Mesothelial cell of epicardium (in vitro differentiated cells): ENCODE measurements at regions not wholly inside any gene's neighbourhood (a gene's known extent, or its start where the extent isn't known, plus 50 kb on each side); places are given as distances from the start of the nearest gene placed in this dataset.

ENCODE experiments used
- DNase-seq, 2 experiments: peaks; one replicate each; pipeline ENCODE4 v3.0.0; 2021; ENCODE audit warnings: low spot score in 2 of 2; ENCODE audit not compliant: unreplicated experiment in 2 of 2
- H3K27ac Mint-ChIP-seq: 2 replicates; pipeline ENCODE4 v1.8.0; 2021; ENCODE audit warnings: mixed read lengths
- H3K27me3 Mint-ChIP-seq: 2 replicates; pipeline ENCODE4 v1.8.0; 2021; ENCODE audit warnings: low read depth, mixed read lengths
- H3K36me3 Mint-ChIP-seq: 2 replicates; pipeline ENCODE4 v1.8.0; 2021; ENCODE audit warnings: mixed read lengths
- H3K4me1 Mint-ChIP-seq: 2 replicates; pipeline ENCODE4 v1.8.0; 2021; ENCODE audit warnings: mixed read lengths
- H3K4me3 Mint-ChIP-seq: 2 replicates; pipeline ENCODE4 v1.8.0; 2021; ENCODE audit warnings: mild to moderate bottlenecking, moderate library complexity, mixed read lengths
- H3K9me3 Mint-ChIP-seq: 2 replicates; pipeline ENCODE4 v1.8.0; 2021; ENCODE audit warnings: mixed read lengths
- TF ChIP-seq, protein P1 (sequence below): fragments of 200-600 bp; sonication (generic); IDR thresholded peaks from one replicate; pipeline ENCODE4 v1.5.0; 2021; ENCODE audit warnings: antibody characterized with exemption; ENCODE audit not compliant: unreplicated experiment

DNA sequence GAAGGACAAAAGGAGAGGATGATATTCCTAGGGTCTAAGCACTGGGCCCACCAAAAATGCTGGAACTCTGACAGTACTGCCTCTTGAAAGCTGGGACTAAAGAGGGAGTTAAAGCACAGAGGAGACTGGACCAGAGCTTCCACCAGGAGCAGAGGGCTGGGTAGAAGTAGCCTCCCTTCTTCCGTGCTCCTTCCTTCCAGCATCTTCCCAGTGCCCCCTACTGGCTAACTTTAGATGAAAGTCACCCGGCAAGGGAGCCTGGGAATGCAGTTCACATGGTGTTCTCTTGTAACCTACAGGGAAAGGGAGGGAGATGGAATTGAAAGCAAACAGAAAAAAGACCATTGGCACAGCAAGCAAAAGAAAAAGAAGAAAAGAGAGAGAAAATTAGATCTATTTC is 106.1 kb upstream of the COL8A1 start:
- Mint-ChIP-seq H3K27me3 (no peaks in the 10 kb centered on the region), H3K27ac (no peak overlapping the region), H3K4me1 (peaks cover 38% of the 10 kb centered on the region)

DNA sequence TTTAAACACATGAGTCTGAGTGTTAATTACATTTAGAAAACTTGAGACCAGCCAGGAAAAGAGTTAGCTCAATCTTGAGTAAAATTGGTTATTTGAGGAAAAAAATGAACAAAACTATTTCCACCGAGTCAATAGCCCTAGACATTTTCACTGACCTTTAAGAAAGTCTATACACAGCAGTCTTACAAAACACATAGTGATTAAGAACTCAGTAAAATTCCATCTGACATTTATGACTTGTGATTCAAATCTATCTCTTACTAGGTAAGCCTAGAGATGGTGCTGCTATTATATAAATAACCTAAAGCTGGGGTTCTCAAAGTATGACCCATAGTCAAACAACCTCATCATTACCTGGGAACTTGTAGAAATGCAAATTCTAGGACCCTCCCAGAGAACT is 109.1 kb upstream of the COL8A1 start:
- TF ChIP-seq, protein P1, sequence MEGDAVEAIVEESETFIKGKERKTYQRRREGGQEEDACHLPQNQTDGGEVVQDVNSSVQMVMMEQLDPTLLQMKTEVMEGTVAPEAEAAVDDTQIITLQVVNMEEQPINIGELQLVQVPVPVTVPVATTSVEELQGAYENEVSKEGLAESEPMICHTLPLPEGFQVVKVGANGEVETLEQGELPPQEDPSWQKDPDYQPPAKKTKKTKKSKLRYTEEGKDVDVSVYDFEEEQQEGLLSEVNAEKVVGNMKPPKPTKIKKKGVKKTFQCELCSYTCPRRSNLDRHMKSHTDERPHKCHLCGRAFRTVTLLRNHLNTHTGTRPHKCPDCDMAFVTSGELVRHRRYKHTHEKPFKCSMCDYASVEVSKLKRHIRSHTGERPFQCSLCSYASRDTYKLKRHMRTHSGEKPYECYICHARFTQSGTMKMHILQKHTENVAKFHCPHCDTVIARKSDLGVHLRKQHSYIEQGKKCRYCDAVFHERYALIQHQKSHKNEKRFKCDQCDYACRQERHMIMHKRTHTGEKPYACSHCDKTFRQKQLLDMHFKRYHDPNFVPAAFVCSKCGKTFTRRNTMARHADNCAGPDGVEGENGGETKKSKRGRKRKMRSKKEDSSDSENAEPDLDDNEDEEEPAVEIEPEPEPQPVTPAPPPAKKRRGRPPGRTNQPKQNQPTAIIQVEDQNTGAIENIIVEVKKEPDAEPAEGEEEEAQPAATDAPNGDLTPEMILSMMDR, result no peak
- peaks cover 23% of the 10 kb centered on the region for H3K4me1 Mint-ChIP-seq
- H3K9me3 Mint-ChIP-seq, result peaks cover 4% of the 10 kb centered on the region
- no peak overlapping the region for H3K27ac Mint-ChIP-seq
- peaks cover 1% of the 10 kb centered on the region for H3K36me3 Mint-ChIP-seq
- DNase-seq, result no peak
- H3K4me3 Mint-ChIP-seq, result no peak overlapping the region
- H3K27me3 Mint-ChIP-seq, result no peaks in the 10 kb centered on the region

More for the DNA sequence above, 106.1 kb upstream of the COL8A1 start:
- H3K36me3 Mint-ChIP-seq, result no peaks in the 10 kb centered on the region
- DNase-seq, result no peak
- no peak overlapping the region for H3K4me3 Mint-ChIP-seq
- H3K9me3 Mint-ChIP-seq, result no peaks in the 10 kb centered on the region
- TF ChIP-seq, protein P1, result no peak

DNA sequence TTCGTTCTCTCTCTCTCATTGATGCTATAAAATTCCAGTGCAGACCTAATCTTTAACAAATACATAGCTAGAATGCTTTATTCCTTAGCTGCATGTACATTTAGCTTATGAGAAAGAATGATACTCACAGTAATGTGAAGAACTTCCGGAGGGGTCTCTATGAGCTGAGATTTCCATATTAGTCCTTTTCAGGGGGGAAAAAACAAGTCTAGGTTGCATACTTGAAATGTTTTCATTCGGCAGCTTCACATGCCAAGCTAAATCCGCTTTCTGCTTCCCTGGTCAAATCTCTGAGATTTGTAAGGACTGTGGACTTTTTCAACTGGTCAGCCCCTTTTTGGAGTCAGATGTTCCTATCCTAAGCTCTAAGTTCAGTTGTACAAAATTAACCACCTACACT is 111.5 kb upstream of the COL8A1 start:
- no peaks in the 10 kb centered on the region for H3K27me3 Mint-ChIP-seq
- H3K9me3 Mint-ChIP-seq, result peaks cover 4% of the 10 kb centered on the region
- H3K36me3 Mint-ChIP-seq, result peaks cover 1% of the 10 kb centered on the region
- H3K4me1 Mint-ChIP-seq, result peaks cover 21% of the 10 kb centered on the region
- no peak for DNase-seq
- peak overlapping the region; percentile 47 for H3K27ac Mint-ChIP-seq
- TF ChIP-seq, protein P1, result no peak
- H3K4me3 Mint-ChIP-seq, result no peak overlapping the region

DNA sequence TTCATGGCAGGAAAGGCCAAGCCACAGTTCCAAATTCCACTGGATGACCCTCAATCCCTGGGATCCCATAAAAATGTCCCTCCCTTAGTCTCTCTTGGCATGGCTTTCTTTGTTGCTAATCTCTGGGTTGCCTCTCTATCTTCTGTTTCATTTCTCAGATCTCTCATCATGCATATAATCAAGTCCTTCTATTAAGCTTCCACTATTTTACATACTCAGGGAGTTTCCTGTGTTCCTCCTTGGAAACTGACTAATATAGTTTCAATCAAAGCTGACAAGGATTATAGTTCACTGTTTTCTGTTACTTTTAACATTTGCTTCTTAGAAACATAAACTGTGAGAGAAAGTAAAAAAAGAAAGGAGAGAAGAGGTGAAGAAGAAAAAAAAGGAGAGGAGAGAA is 113.8 kb upstream of the COL8A1 start:
- Mint-ChIP-seq H3K27me3 (no peaks in the 10 kb centered on the region), H3K9me3 (peaks cover 4% of the 10 kb centered on the region), H3K27ac (no peak overlapping the region), H3K4me3 (no peak overlapping the region), H3K36me3 (peaks cover 1% of the 10 kb centered on the region), H3K4me1 (peaks cover 21% of the 10 kb centered on the region)
- TF ChIP-seq, protein P1, result no peak
- no peak for DNase-seq

DNA sequence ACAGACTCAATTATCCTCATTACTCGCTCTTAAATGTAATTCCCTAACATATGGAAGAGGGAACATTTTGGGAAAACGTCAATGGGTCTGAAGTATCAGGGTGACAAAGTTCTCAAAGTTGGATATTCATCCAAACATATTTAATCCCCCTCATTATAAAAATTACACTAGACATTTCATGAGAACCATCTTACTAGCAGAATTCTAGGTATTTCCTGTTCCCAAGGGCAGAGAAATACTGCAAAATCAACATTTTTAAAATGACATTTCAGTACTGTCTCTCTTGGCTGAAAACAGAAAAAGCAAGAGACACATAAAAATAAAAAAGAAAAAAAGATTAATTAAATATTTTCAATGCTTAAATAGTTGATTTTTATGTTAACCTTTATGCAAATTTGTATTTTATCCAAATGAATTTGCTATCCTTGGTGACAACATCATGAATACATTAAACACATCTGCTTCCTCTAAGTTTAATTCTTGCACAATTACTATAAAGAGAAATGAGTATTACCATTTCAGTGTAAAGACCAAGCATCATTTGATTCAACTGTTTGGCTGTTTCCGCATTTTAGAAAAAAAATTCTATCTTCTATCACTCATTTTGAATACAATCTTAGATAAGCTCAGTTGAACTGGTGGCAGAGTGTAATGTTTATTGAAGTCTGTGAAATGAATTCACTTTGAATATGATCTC is 114.8 kb upstream of the COL8A1 start:
- H3K27me3 Mint-ChIP-seq, result no peaks in the 10 kb centered on the region
- no peak overlapping the region for H3K4me3 Mint-ChIP-seq
- H3K4me1 Mint-ChIP-seq, result peaks cover 18% of the 10 kb centered on the region
- peaks cover 1% of the 10 kb centered on the region for H3K36me3 Mint-ChIP-seq
- TF ChIP-seq, protein P1, result no peak
- DNase-seq, result no peak
- peaks cover 4% of the 10 kb centered on the region for H3K9me3 Mint-ChIP-seq
- H3K27ac Mint-ChIP-seq, result no peak overlapping the region

DNA sequence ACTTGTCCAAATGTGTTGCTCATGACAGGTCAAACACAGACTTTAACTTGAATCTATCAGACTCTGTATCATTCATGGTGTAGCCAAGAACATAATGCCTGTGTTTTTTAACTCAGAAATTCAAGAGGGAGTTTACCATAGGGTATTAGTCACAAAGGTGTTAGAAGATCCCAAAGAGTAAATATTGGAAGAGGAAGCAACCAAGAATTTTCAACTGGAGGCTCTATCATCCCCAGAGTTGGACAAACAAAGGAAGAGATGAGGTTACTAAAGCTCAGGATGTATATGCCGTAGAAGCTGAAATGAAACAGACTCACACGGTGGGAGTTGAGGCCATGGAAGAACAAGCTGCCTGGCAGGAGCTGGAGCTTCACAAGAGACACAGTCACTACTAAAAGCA is 116.2 kb upstream of the COL8A1 start:
- DNase-seq, result no peak
- peaks cover 4% of the 10 kb centered on the region for H3K9me3 Mint-ChIP-seq
- H3K4me1 Mint-ChIP-seq, result peaks cover 8% of the 10 kb centered on the region
- H3K27me3 Mint-ChIP-seq, result no peaks in the 10 kb centered on the region
- TF ChIP-seq, protein P1, result no peak
- H3K36me3 Mint-ChIP-seq, result peaks cover 1% of the 10 kb centered on the region
- no peak overlapping the region for H3K27ac Mint-ChIP-seq
- no peak overlapping the region for H3K4me3 Mint-ChIP-seq
